Epithelial cell of esophagus (primary cell): ENCODE measurements at regions not wholly inside any gene's neighbourhood (a gene's known extent, or its start where the extent isn't known, plus 50 kb on each side); places are given as distances from the start of the nearest gene placed in this dataset.
A peak's percentile ranks its signal among the peaks of the same experiment; 100 is the strongest.

Experiments
- DNase-seq: peaks from one replicate; pipeline ENCODE4 v3.0.0; 2010; ENCODE audit warnings: low read depth
- H3K4me3 ChIP-seq: 2 replicates; pipeline ENCODE4 v1.5.1; 2011; ENCODE audit warnings: mild to moderate bottlenecking, low read length, control low read depth
- CTCF ChIP-seq: IDR thresholded peaks from 2 replicates; pipeline ENCODE4 v1.5.1; 2011; ENCODE audit warnings: low read depth, mild to moderate bottlenecking, low read length, control low read depth, inconsistent platforms; ENCODE audit not compliant: insufficient read depth; ENCODE audit errors: missing control alignments

DNA sequence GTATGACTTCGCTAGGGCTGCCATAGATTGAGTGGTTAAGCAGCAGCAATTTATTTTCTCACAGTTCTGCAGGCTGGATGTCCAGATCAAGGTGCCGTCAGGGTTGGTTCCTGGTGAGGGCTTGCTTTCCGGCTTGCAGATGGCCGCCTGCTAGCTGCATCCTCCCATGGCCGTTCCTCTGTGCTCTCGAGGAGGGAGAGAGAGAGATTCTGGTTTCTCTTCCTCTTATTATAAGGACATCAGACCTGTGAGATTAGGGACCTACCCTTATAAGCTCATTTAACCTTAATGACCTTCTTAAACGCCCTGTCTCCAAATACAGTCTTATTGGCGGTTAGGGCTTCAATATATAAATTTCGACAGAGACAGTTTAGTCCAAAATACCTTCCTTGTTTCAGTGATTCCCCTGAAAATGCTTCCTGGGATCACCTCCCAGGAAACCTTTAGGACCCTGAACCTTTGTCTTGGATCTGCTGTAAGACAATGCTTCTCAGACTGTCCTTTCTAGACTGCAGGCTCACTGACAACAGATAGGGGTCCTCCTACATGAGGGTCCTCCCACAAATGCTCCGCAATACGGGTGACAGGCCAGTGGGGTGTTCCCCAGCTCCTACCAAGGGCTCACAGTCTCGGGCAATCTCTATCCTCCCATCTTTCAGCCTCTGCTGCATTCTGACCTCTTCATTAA, 82.5 kb upstream of the BAIAP2L1 start:
- no peak overlapping the region for H3K4me3 ChIP-seq
- TF ChIP-seq CTCF: no peak
- no peak for DNase-seq

GRCh38 chr7:98479318-98479717, 78.4 kb upstream of the BAIAP2L1 start:
- H3K4me3 ChIP-seq: no peak overlapping the region
- no peak for DNase-seq
- TF ChIP-seq CTCF: no peak

DNA sequence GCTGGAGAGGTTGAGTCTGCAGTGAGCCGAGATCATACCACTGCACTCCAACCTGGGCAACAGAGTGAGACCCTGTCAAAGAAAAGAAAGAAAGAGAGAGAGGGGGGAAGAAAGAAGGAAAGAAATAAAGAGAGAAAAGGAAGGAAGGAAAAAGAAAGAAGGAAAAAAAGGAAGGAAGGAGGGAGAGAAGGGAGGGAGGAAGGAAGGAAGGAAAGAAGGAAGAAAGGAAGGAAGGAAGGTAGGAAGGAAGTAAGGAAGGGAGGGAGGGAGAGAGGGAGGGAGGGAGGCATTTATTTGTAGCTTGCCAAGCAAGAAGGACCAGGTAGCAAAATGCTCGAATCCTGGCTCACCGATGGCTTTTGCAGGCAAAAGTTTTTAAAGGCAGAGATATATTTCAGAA, 74.5 kb upstream of the BAIAP2L1 start:
- no peak overlapping the region for H3K4me3 ChIP-seq
- TF ChIP-seq CTCF: no peak
- DNase-seq: no peak

DNA sequence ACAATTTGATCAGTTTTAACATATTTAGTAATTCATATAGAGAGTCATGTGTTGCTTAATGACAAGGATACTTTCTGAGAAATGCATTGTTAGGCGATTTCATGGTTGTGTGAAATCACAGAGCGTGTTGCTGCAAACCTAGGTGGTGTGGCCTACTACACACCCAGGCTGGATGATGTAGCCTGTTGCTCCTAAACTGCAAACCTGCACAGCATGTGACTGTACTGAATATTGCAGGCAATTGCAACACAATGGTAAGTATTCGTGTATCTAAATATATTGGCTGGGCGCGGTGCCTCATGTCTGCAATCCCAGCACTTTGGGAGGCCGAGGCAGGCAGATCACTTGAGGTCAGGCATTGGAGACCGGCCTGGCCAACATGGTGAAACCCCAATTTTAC, 73.7 kb upstream of the BAIAP2L1 start:
- TF ChIP-seq CTCF: no peak
- H3K4me3 ChIP-seq: no peak overlapping the region
- DNase-seq: peak; percentile 52

DNA sequence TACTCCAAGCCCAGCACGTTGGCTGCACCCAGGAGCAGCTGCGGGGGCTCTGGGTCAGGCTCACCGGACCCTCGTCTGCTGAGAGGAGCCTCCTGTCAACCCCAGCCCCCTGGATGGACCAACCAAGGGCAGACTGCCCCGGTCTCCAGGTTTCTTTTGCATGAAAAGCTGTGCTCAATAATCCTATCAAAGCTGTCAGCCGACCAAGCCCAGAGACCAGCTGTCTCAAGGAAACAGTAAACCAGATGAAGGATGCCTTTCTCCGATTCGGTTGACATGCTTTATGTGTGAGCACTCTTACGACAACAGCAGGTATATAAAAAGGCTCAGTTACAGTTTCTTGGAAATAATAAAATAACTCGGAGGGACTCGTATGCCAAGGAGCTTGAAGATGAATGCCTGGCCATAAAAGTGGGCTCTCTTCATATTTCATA, 71.6 kb upstream of the BAIAP2L1 start:
- DNase-seq: no peak
- TF ChIP-seq CTCF: no peak
- no peak overlapping the region for H3K4me3 ChIP-seq

GRCh38 chr7:98470485-98471240, 69.8 kb upstream of the BAIAP2L1 start:
- TF ChIP-seq CTCF: no peak
- no peak overlapping the region for H3K4me3 ChIP-seq
- no peak for DNase-seq
